Osteoblast (primary cell): ENCODE measurements at regions not wholly inside any gene's neighbourhood (a gene's known extent, or its start where the extent isn't known, plus 50 kb on each side); places are given as distances from the start of the nearest gene placed in this dataset.

Experiments used
- DNase-seq: peaks from one replicate; pipeline ENCODE4 v3.0.0; 2011; ENCODE audit warnings: low spot score, mixed read lengths; ENCODE audit not compliant: insufficient read length; ENCODE audit errors: missing footprints
- H2AFZ ChIP-seq: 2 replicates; pipeline ENCODE4 v1.6.0; 2011; ENCODE audit warnings: mild to moderate bottlenecking, low read length
- H3K27ac ChIP-seq: 2 replicates; pipeline ENCODE4 v1.5.1; 2011; ENCODE audit warnings: mild to moderate bottlenecking, low read depth, low read length, moderate library complexity
- H3K27me3 ChIP-seq: 2 replicates; pipeline ENCODE4 v1.6.0; 2012; ENCODE audit warnings: mild to moderate bottlenecking, control low read depth, inconsistent platforms, low read length, moderate library complexity; ENCODE audit not compliant: insufficient read depth
- H3K36me3 ChIP-seq: 2 replicates; pipeline ENCODE4 v1.5.1; 2011; ENCODE audit warnings: mild to moderate bottlenecking, low read length, control low read depth, moderate library complexity; ENCODE audit not compliant: insufficient read depth
- H3K4me1 ChIP-seq: 2 replicates; pipeline ENCODE4 v1.5.1; 2011; ENCODE audit warnings: mild to moderate bottlenecking, low read length, control low read depth, moderate library complexity; ENCODE audit not compliant: insufficient read depth
- H3K4me2 ChIP-seq: 2 replicates; pipeline ENCODE4 v1.6.0; 2011; ENCODE audit warnings: mild to moderate bottlenecking, low read length; ENCODE audit not compliant: insufficient read depth
- H3K4me3 ChIP-seq: fragments of 200-600 bp; sonication (generic); 3 replicates; pipeline ENCODE4 v1.5.1; 2012; ENCODE audit warnings: mild to moderate bottlenecking, low read length, inconsistent platforms; ENCODE audit not compliant: insufficient read depth
- H3K79me2 ChIP-seq: 2 replicates; pipeline ENCODE4 v1.6.0; 2012; ENCODE audit warnings: mild to moderate bottlenecking, low read length, control low read depth, inconsistent platforms; ENCODE audit not compliant: insufficient read depth
- H3K9me3 ChIP-seq: 2 replicates; pipeline ENCODE4 v1.5.1; 2011; ENCODE audit warnings: low read depth, low read length, control low read depth
- H4K20me1 ChIP-seq: 2 replicates; pipeline ENCODE4 v1.6.0; 2012; ENCODE audit warnings: mild to moderate bottlenecking, low read length, control low read depth; ENCODE audit not compliant: insufficient read depth
- CTCF ChIP-seq: IDR thresholded peaks from 2 replicates; pipeline ENCODE4 v1.5.1; 2011; ENCODE audit warnings: mild to moderate bottlenecking, low read depth, low read length, moderate library complexity; ENCODE audit errors: extremely low read depth

- H3K36me3 ChIP-seq = no peaks in the 10 kb centered on the region
- H3K4me3 ChIP-seq = no peak overlapping the region
- no peaks in the 10 kb centered on the region for H3K4me1 ChIP-seq
- H3K4me2 ChIP-seq = no peak overlapping the region
- H3K27ac ChIP-seq = no peak overlapping the region
- no peaks in the 10 kb centered on the region for H3K9me3 ChIP-seq
- no peaks in the 10 kb centered on the region for H3K79me2 ChIP-seq
- no peaks in the 10 kb centered on the region for H4K20me1 ChIP-seq
- H2AFZ ChIP-seq = no peak overlapping the region
- H3K27me3 ChIP-seq = no peaks in the 10 kb centered on the region
- TF ChIP-seq CTCF = no peak
- no peak for DNase-seq
These were observed 258.8 kb downstream of the FAM181B start for GRCh38 chr11:82474876-82475275.

- H3K4me3 ChIP-seq = no peak overlapping the region
- H3K79me2 ChIP-seq = no peaks in the 10 kb centered on the region
- H4K20me1 ChIP-seq = no peaks in the 10 kb centered on the region
- no peak for DNase-seq
- H2AFZ ChIP-seq = no peak overlapping the region
- H3K9me3 ChIP-seq = peaks cover 2% of the 10 kb centered on the region
- no peaks in the 10 kb centered on the region for H3K4me1 ChIP-seq
- no peaks in the 10 kb centered on the region for H3K27me3 ChIP-seq
- no peak overlapping the region for H3K4me2 ChIP-seq
- H3K27ac ChIP-seq = no peak overlapping the region
- TF ChIP-seq CTCF = no peak
- no peaks in the 10 kb centered on the region for H3K36me3 ChIP-seq
These were observed 268.2 kb downstream of the FAM181B start for GRCh38 chr11:82465481-82465880.

GRCh38 chr11:82462608-82463242 lies 270.9 kb downstream of the FAM181B start:
- H3K9me3 ChIP-seq = peaks cover 2% of the 10 kb centered on the region
- H3K27ac ChIP-seq = no peak overlapping the region
- no peaks in the 10 kb centered on the region for H3K36me3 ChIP-seq
- H2AFZ ChIP-seq = no peak overlapping the region
- no peaks in the 10 kb centered on the region for H4K20me1 ChIP-seq
- H3K27me3 ChIP-seq = no peaks in the 10 kb centered on the region
- DNase-seq = no peak
- TF ChIP-seq CTCF = no peak
- no peak overlapping the region for H3K4me2 ChIP-seq
- H3K4me3 ChIP-seq = no peak overlapping the region
- no peaks in the 10 kb centered on the region for H3K79me2 ChIP-seq
- H3K4me1 ChIP-seq = no peaks in the 10 kb centered on the region

GRCh38 chr11:82458761-82459160 lies 274.9 kb downstream of the FAM181B start:
- Histone ChIP-seq H3K79me2 (no peaks in the 10 kb centered on the region), H3K4me1 (no peaks in the 10 kb centered on the region), H3K9me3 (no peaks in the 10 kb centered on the region), H3K4me2 (no peak overlapping the region), H4K20me1 (no peaks in the 10 kb centered on the region), H3K36me3 (no peaks in the 10 kb centered on the region), H3K27ac (no peak overlapping the region), H3K4me3 (no peak overlapping the region), H3K27me3 (no peaks in the 10 kb centered on the region), H2AFZ (no peak overlapping the region)
- no peak for DNase-seq
- no peak for TF ChIP-seq CTCF
